ENCODE measurements at regions not wholly inside any gene's neighbourhood (a gene's known extent, or its start where the extent isn't known, plus 50 kb on each side); places are given as distances from the start of the nearest gene placed in this dataset.
"Not testable (repeated sequence)": the region's sequence is repeated elsewhere in the genome, so short reads cannot be mapped to it uniquely, and the experiment has no call there.

DNA sequence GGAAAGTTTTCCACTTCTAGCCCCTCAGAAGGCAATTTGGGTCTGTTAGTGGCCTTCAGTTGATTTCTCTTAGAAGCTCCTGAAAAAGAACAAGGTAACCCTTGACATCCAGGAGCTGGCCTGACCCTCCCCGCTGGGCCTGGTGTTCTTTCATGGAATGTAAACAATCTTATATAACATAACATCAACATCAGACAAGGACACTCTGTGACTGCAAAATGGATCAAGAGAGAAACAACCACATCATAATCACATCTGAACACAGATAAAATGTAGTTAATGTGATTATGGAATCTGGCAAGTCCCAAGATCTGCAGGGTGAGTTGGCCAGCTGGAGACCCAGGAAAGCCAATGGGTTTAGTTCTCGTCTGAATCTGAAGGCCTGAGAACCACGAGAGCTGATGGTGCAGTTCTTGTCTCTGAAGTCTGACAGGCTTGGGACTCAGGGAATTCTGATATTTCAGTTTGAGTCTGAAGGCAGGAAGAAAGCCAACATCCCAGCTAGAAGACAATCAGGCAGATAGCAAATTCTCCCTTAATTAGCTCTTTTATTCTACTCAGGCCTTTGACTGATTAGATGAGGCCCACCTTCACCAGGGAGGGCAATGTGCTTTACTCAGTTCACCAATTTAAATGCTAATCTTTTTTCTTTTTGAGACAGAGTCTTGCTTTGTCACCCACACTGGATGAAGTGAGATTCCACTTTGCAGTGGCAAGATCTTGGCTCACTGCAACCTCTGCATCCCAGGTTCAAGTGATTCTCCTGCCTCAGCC is 91.4 kb upstream of the NAMPT start:
- no peak for DNase-seq (ENCODE audit: low spot score)

DNA sequence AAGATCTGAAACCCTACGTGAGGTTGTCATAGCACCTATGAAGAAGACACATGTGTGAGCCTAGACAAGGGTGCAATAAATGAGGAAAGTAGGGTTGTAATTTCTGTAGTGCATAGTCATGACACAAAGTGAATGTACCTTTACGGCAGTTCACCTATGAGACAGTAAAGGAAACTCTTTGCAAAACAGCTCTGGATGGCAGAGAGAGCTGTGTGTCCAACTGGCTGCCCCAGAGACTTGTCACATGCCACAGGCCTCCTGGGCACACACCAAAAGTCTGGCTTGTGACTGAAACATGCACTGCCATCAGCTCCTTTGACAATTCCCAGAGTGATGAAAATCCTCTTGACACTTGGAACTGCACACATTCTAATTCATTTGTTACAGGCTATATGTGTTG is 90.7 kb upstream of the NAMPT start:
- no peak for DNase-seq (ENCODE audit: low spot score)

DNA sequence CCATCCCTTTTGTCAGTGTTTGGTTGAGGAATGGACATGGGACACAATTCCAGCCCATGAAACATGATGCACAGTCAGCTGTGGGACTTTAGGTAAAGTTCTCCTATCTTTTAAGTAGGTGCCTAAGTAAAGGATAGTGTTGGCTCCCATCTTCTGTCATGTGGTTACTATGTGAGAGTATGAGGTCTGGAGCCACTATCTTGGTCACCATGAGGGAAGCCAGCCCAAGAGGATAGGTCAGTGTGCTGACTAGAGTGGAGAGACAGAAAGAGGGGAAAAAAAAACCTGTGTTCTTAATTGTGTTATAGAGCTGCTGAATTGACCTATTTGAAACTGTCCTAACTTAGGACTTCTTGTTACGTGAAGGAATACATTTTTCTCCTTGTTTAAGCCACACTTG is 89.7 kb upstream of the NAMPT start:
- DNase-seq (ENCODE audit: low spot score): no peak

GRCh38 chr7:106372595-106373318 is 88.0 kb upstream of the NAMPT start:
- no peak for DNase-seq (ENCODE audit: low spot score)

- DNase-seq (ENCODE audit: low spot score): no peak
Measured at GRCh38 chr7:106372126-106372525, 87.3 kb upstream of the NAMPT start.

- DNase-seq (ENCODE audit: low spot score): no peak
Measured at GRCh38 chr7:106371629-106372028, 86.8 kb upstream of the NAMPT start.

DNA sequence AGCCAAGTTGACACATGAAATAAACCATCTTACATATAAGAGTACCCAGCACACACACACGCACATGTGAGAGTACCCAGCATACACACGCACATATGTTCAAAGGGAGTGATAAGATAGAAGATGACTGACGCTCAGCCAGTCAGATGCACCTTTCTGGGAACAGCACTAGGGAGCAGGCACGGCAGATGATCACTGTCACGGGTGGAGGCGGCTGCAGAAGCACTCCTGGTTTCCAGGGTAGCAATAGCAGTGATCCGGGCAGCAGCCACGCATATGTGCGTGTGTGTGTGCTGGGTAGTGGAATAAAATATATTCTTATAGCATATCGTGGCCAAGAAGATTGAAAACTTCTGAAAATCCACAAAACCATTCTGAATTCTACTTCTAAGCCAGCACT is 85.8 kb upstream of the NAMPT start:
- no peak for DNase-seq (ENCODE audit: low spot score)

DNA sequence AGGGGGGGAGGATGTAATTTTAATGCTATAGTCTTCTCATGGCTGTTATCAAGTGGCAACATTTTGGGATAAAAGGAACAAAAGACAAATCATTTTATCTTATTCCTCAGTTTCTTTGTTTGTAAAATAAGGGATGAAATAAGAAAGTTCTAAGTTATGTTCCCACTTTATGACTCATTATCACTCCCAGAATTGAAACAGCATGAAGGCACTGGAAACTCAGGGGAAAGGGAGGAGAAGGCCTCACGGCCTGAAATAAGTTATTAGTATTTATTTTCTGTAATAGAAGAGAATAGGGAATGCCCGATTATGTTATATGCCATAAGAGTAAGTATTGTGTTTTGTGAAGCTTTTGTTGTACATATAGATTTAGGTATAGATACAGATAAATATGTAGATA is 85.0 kb upstream of the NAMPT start:
- DNase-seq (ENCODE audit: low spot score): no peak

- DNase-seq (ENCODE audit: low spot score): no peak
Measured at GRCh38 chr7:106369352-106369751, 84.6 kb upstream of the NAMPT start.

DNA sequence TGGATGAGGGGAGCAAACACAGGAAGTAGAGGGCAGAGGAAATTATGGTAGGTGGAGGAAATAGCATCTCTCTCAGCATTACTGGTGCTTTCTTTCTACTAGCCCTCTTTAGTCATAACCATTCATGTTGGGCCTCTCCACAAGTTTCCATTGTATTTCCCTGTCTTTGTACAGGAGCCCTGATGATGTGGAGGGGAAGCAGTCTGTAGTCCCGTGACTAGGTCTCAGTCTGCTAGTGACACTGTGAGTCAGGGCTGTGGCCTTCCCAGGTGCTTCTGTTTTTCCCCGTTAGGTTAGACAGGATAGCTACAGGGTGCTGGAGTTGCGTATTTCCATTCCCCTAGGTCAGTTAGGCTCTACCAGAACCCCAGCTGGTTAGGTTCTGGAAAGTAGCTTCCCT is 82.9 kb upstream of the NAMPT start:
- DNase-seq (ENCODE audit: low spot score): no peak

DNA sequence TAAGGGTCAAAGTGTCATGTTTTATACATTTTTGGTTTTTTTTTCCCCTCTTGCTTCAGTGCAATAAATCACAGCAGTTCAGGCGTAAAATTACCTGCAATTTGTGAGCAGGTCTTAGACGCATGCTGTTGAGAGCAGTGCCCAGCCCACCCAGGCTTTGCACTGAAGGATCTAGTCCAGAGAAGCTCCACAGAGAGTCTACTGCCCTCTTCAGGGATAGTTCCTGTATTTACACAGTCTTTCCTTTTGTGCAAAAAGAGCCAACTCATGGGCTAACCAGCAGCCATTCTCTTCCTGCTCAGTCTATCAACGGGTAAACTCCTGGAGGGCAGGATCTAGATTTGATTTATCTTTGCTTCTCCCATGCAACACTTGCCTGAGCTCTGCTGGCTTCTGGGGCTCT is 82.2 kb upstream of the NAMPT start:
- DNase-seq (ENCODE audit: low spot score): no peak

DNA sequence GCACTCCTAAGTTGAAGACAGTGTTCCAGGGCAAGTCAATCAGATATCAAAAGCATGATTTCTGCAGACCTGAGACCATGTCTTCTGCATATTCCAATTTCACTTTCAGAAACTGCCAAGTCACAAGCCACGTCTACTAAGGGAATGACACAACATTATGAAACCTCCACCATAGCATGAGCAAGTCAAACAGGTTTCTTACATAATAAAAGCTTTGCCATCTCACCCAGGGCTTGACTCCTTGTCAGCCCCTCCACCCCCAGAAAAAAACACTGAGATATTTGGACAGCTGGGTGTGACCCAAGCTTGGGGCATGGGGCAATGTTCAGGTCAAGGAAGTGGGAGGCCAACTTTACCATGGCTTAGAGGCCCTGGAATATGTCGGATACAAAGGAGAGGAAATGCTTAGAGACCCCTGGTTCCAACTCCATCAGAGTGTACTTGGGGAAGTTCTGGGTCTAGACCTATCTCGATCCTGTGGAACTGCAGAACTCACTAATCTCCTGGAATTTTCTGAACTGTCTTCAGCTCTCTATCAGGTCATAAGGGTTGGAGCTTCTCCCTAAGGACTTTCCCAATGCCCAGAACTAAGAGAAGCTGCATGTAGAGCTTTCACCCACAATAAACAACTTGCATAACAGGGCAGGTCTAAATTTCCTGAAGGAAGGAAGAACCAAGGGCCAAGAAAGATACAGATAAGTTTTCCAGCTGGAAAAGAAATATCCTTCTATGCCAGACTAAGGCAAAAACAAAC is 80.6 kb upstream of the NAMPT start:
- DNase-seq (ENCODE audit: low spot score): no peak

GRCh38 chr7:106362507-106362906 is 77.7 kb upstream of the NAMPT start:
- not testable (repeated sequence) for DNase-seq (ENCODE audit: low spot score)

DNA sequence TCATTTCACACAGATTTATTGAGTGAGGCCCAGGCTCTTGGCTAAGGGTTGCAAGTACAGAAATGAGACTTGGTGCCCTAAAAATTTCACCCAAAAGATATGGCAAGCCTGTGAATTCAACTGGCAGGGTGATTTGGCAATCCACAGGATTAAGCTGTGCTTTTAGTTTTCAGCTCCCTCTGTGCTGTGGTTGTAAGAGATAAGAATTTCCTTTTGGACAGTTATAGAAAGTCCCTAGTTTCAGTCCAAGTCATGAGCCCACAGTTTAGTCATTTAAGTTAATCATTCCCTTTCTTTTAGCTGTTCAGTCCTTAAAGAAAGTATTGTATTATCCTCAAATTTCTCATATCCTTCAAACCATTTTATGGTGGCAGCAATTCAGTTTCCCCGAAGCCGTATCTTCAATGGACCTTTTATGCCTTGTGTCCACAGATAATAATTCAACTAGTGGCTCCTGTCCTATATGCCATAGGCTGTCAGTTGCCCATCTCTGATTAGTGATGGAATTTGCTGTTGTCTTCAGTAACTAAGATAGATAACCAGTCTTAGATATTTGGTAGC is 73.4 kb upstream of the NAMPT start:
- no peak for DNase-seq (ENCODE audit: low spot score)

DNA sequence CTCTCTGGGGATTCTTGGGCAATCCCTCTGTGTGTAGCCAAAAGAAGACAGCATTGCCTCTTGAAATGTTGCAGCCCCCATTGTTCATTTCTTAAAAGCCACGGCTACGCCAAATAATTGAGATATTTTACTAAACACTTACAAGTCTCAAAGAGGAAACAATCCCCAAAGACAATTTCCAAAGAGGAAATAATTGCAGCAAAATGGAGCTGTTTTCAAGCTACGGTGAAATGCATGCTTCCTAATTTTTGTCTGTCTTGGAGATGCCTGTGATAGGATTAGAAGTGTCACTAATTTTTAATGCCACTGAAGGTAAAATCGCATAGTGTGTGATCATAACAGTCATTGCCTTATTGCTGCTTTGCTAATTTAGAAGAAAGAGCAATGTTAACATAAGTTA is 72.9 kb upstream of the NAMPT start:
- no peak for DNase-seq (ENCODE audit: low spot score)

DNA sequence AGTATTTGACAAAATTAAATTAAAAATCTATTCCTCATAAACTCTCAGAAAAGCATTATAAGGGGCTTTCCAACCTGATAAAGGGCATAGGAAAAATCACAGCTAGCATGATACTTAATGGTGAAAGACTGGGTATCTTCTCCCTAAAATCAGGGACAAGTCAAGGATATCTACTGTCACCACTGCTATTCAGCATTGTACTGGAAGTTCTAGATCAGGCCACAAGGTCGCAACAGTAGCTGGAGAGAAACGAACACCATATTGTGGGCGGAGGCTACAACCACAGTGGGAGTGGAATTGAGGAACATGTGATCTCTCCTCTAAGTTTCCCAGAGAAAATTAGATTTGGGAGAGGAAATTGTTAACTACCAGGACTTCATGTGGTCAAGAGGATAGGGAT is 70.0 kb upstream of the NAMPT start:
- no peak for DNase-seq (ENCODE audit: low spot score)

GRCh38 chr7:106353944-106354343 is 69.2 kb upstream of the NAMPT start:
- DNase-seq (ENCODE audit: low spot score): no peak

DNA sequence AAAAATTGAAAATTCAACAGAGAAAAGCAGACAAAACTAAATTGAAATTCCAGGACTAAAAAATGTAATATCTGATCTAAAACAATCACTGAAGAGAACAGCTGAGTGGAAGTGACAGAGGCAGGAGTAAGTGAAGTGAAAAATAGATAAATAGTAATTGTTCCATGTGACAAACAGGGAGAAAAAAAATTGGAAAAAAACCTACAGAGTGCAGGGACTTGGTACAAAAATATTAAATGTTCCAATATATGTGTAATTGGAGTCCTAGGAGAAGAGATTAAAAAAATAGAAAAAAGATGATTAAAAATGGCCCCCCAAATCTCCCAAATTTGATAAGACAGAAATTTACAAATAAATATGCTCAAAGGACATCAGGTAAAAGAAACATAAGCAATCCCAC is 63.4 kb upstream of the NAMPT start:
- DNase-seq (ENCODE audit: low spot score): no peak

GRCh38 chr7:106347229-106347833 is 62.5 kb upstream of the NAMPT start:
- DNase-seq (ENCODE audit: low spot score): no peak

DNA sequence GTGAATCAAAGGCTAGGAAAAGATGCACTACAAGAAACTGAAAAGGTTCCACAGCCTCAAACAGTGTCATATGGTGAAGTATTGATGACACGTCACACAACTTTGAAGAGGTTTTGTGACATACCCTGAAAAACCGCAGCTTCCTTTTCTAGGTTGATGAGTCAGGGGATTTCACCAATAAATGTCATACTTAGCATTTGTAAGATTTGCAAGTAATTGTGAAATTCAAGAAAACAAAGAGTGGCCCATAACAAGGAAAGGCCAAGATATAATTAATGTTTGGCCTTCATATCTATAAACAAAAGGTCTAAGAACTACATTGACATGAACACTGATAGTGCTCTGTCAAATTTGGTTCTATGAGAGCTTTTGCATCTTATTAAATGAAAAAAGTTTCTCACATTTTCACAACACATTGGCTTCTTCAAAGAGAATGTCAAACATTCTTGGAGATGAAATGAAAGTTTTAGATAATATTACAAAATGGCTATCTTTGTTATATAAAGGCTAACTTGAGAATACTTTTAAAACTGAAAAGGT is 62.0 kb upstream of the NAMPT start:
- no peak for DNase-seq (ENCODE audit: low spot score)

GRCh38 chr7:106346167-106346677 is 61.4 kb upstream of the NAMPT start:
- no peak for DNase-seq (ENCODE audit: low spot score)
